GM12878 (cell line): ENCODE measurements at regions not wholly inside any gene's neighbourhood (a gene's known extent, or its start where the extent isn't known, plus 50 kb on each side); places are given as distances from the start of the nearest gene placed in this dataset.

Source experiments
- ATAC-seq: fragments of 200-7000 bp; cut with Tn5 transposase; 3 replicates; pipeline ENCODE4 v1.9.1; 2020; ENCODE audit warnings: mild to moderate bottlenecking, moderate library complexity
- BruUV-seq: library from RNA; stranded (reverse); fragments of 400-500 nt; replicated peaks from 2 replicates; lab custom pipeline; 2021; lab: Mats Ljungman, UMichigan
- CTCF ChIA-PET: fragments of 300-600 bp; sonication (Branson Sonifier 250); formaldehyde crosslinking; extraction: SDS; loops from one replicate; lab custom pipeline; 2021; ENCODE audit warnings: inconsistent platforms; lab: Yijun Ruan, JAX
- POLR2A ChIA-PET: fragments of 350-600 bp; formaldehyde crosslinking; extraction: SDS; loops from one replicate; lab custom pipeline; 2021; ENCODE audit warnings: inconsistent platforms; lab: Charles Lee
- RAD21 ChIA-PET: fragments of 300-600 bp; sonication (Branson Sonifier 250); formaldehyde crosslinking; loops from one replicate; lab custom pipeline; 2023; ENCODE audit warnings: antibody characterized with exemption; ENCODE audit not compliant: unreplicated experiment; lab: Charles Lee
- SMC1A ChIA-PET: fragments of 300-600 bp; sonication (Branson Sonifier 250); formaldehyde crosslinking; loops from one replicate; lab custom pipeline; 2023; ENCODE audit not compliant: unreplicated experiment, uncharacterized antibody; lab: Charles Lee
- DNase-seq: peaks from one replicate; pipeline ENCODE4 v3.0.0-alpha.2; 2011; ENCODE audit warnings: low read depth, low spot score
- FAIRE-seq: peaks from 3 replicates; lab custom pipeline; 2011; peaks lifted over from hg19 to GRCh38; lab: Jason Lieb, UNC
- H2AFZ ChIP-seq: 2 replicates; pipeline ENCODE4 v1.6.0; 2011; ENCODE audit warnings: low read depth, low read length, control low read depth; ENCODE audit not compliant: control insufficient read depth
- H3K27ac ChIP-seq: 2 replicates; pipeline ENCODE4 v1.5.1; 2011; ENCODE audit warnings: control low read depth; ENCODE audit not compliant: control insufficient read depth, insufficient read depth
- H3K27me3 ChIP-seq, 2 experiments: replicated peaks in 1 of 2; 2 replicates each; pipeline versions ENCODE4 v1.6.0 to v1.6.1; 2011; ENCODE audit warnings: low read length in 1 of 2; ENCODE audit not compliant: control insufficient read depth in 2 of 2, insufficient read depth in 2 of 2
- H3K36me3 ChIP-seq, 2 experiments: 2 replicates each; pipeline ENCODE4 v1.5.1; 2011; ENCODE audit warnings: low read length in 1 of 2; ENCODE audit not compliant: control insufficient read depth in 2 of 2, insufficient read depth in 2 of 2
- H3K4me1 ChIP-seq: 2 replicates; pipeline ENCODE4 v1.6.1; 2011; ENCODE audit warnings: mild to moderate bottlenecking, low read length, moderate library complexity, mixed read lengths; ENCODE audit not compliant: control insufficient read depth, insufficient read depth
- H3K4me2 ChIP-seq: 2 replicates; pipeline ENCODE4 v1.6.0; 2011; ENCODE audit warnings: control low read depth; ENCODE audit not compliant: control insufficient read depth, insufficient read depth
- H3K4me3 ChIP-seq: fragments of 200-600 bp; sonication (generic); 2 replicates; pipeline ENCODE4 v1.5.1; 2016
- H3K79me2 ChIP-seq: 2 replicates; pipeline ENCODE4 v1.6.0; 2011; ENCODE audit warnings: low read length; ENCODE audit not compliant: control insufficient read depth, insufficient read depth
- H3K9ac ChIP-seq: 2 replicates; pipeline ENCODE4 v1.8.0; 2011; ENCODE audit warnings: low read length, control low read depth, mixed read lengths; ENCODE audit not compliant: control insufficient read depth, insufficient read depth
- H3K9me3 ChIP-seq: replicated peaks from 3 replicates; pipeline ENCODE4 v1.5.1; 2011; ENCODE audit warnings: mild to moderate bottlenecking, low read length; ENCODE audit not compliant: control insufficient read depth, insufficient read depth
- H4K20me1 ChIP-seq: 2 replicates; pipeline ENCODE4 v1.6.0; 2011; ENCODE audit not compliant: control insufficient read depth, insufficient read depth
- BACH1 ChIP-seq: fragments of 450-650 bp; IDR thresholded peaks from 2 replicates; pipeline ENCODE4 v1.6.1; 2017; ENCODE audit warnings: mild to moderate bottlenecking, borderline replicate concordance
- CHD1 ChIP-seq: IDR thresholded peaks from 2 replicates; pipeline ENCODE4 v1.6.1; 2012; ENCODE audit warnings: low read depth, low read length, improper control_type of control experiment
- CREM ChIP-seq: IDR thresholded peaks from 2 replicates; pipeline ENCODE4 v1.6.1; 2014; ENCODE audit warnings: antibody characterized with exemption, low read depth
- DPF2 ChIP-seq: fragments of 450-650 bp; IDR thresholded peaks from 2 replicates; pipeline ENCODE4 v1.6.1; 2017; ENCODE audit warnings: mild to moderate bottlenecking
- GABPA ChIP-seq: IDR thresholded peaks from 2 replicates; pipeline ENCODE4 v1.6.1; 2014; ENCODE audit warnings: antibody characterized with exemption, low read depth, mild to moderate bottlenecking, inconsistent platforms
- MAX ChIP-seq: IDR thresholded peaks from 2 replicates; pipeline ENCODE4 v1.6.1; 2012; ENCODE audit warnings: low read depth, low read length, improper control_type of control experiment
- MLLT1 ChIP-seq: fragments of 450-650 bp; IDR thresholded peaks from 2 replicates; pipeline ENCODE4 v1.6.1; 2016; ENCODE audit warnings: mild to moderate bottlenecking
- MYC ChIP-seq: IDR thresholded peaks from 2 replicates; pipeline ENCODE4 v1.6.1; 2011; ENCODE audit warnings: mild to moderate bottlenecking, low read length, moderate library complexity, inconsistent platforms; ENCODE audit not compliant: insufficient read depth, insufficient replicate concordance, insufficient read length, severe bottlenecking
- SMAD5 ChIP-seq: IDR thresholded peaks from 2 replicates; pipeline ENCODE4 v1.6.1; 2016; ENCODE audit warnings: antibody characterized with exemption, low read depth
- SMARCA5 ChIP-seq: fragments of 450-650 bp; IDR thresholded peaks from 2 replicates; pipeline ENCODE4 v1.6.1; 2017; ENCODE audit warnings: mild to moderate bottlenecking
- STAT3 ChIP-seq: IDR thresholded peaks from 2 replicates; pipeline ENCODE4 v1.6.1; 2011; ENCODE audit warnings: low read depth, low read length, improper control_type of control experiment
- ZNF217 ChIP-seq: fragments of 450-650 bp; IDR thresholded peaks from 2 replicates; pipeline ENCODE4 v1.6.1; 2017; ENCODE audit warnings: antibody characterized with exemption, mild to moderate bottlenecking
- WGBS: methylation state at CpG from one replicate; pipeline ENCODE4 v1.1.6; 2016; ENCODE audit warnings: low lambda C conversion rate; ENCODE audit not compliant: insufficient replicate concordance, insufficient coverage; ENCODE audit errors: missing lambda C conversion rate; 5-methylcytosine and 5-hydroxymethylcytosine counted together
- in situ Hi-C: fragments of 300-500 bp; cut with MboI; formaldehyde crosslinking; loops from 9 replicates; pipeline ENCODE4 v1.14.3; 2018; ENCODE audit warnings: mixed read lengths
- intact Hi-C: fragments of 100-400 bp; cut with micrococcal nuclease; formaldehyde crosslinking; loops from one replicate; pipeline ENCODE4 v1.14.2; 2022; ENCODE audit not compliant: unreplicated experiment

GRCh38 chr6:40932953-40933352 lies 106.1 kb downstream of the UNC5CL start:
- FAIRE-seq (no peak), DNase-seq (no peak), ATAC-seq (no peak)
- ChIA-PET CTCF (interaction anchor here (0.5 kb wide), 1 partner anchor 18 kb away, joined by 4 read pairs; no protein-coding TSS in a partner anchor), POLR2A (no interaction called here), RAD21 (no interaction called here), SMC1A (no interaction called here)
- BruUV-seq = no TSS peak
- Histone ChIP-seq H3K27me3 (peaks cover 2 to 3% of the 10 kb centered on the region in 2 experiments), H2AFZ (no peak overlapping the region), H3K4me3 (no peak overlapping the region), H3K9ac (no peak overlapping the region), H4K20me1 (no peaks in the 10 kb centered on the region), H3K9me3 (no peaks in the 10 kb centered on the region), H3K79me2 (no peaks in the 10 kb centered on the region)
- TF ChIP-seq DPF2 (no peak), STAT3 (no peak), SMARCA5 (no peak), SMAD5 (no peak), GABPA (no peak), CHD1 (no peak), MLLT1 (no peak), CREM (no peak), ZNF217 (no peak), BACH1 (no peak), MAX (no peak), MYC (no peak)
- TF ChIP-seq, all 136 proteins: peak for 0
- H3K36me3 ChIP-seq = no peaks in the 10 kb centered on the region
- in situ Hi-C loops (no loop called here), intact Hi-C loops (no loop called here)
- H3K27ac ChIP-seq = no peak overlapping the region
- 44% methylated on average over 6 of the region's 6 CpGs for WGBS
- no peaks in the 10 kb centered on the region for H3K4me1 ChIP-seq
- H3K4me2 ChIP-seq = no peak overlapping the region
